Iris pigment epithelial cell (primary cell): ENCODE measurements at regions not wholly inside any gene's neighbourhood (a gene's known extent, or its start where the extent isn't known, plus 50 kb on each side); places are given as distances from the start of the nearest gene placed in this dataset.
A peak's percentile ranks its signal among the peaks of the same experiment; 100 is the strongest.
"Not testable (repeated sequence)": the region's sequence is repeated elsewhere in the genome, so short reads cannot be mapped to it uniquely, and the experiment has no call there.

Source experiments
- DNase-seq: peaks from one replicate; pipeline ENCODE4 v3.0.0-alpha.2; 2011; ENCODE audit warnings: low read depth

DNA sequence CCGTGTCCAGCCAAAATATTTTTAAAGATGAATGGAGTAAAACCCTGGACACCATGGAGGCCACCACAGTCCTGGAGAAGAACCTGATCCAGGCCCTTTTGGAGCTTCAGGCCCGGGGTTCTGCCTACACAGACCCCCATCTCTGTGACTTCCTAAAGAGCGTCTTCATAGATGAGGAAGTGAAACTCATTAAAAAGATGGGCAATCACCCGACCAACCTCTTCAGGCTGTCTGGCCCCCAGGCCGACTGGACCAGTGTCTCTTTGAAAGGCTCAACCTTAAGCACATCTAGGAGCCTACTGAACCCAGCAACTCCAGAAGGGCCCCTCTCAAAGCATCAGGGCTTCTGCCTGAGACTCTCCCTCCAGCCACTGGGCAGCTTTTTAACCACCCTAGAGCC, 107.9 kb upstream of the FAM174B start:
- no peak for DNase-seq

DNA sequence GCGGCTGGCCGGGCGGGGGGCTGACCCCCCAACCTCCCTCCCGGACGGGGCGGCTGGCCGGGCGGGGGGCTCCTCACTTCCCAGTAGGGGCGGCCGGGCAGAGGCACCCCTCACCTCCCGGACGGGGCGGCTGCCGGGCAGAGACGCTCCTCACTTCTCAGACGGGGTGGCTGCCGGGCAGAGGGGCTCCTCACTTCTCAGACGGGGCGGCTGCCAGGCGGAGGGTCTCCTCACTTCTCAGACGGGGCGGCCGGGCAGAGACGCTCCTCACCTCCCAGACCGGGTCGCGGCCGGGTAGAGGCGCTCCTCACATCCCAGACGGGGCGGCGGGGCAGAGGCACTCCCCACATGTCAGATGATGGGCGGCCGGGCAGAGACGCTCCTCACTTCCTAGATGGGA, 112.6 kb upstream of the FAM174B start:
- DNase-seq, result not testable (repeated sequence)

GRCh38 chr15:92770641-92771040, 115.1 kb upstream of the FAM174B start:
- DNase-seq, result no peak

DNA sequence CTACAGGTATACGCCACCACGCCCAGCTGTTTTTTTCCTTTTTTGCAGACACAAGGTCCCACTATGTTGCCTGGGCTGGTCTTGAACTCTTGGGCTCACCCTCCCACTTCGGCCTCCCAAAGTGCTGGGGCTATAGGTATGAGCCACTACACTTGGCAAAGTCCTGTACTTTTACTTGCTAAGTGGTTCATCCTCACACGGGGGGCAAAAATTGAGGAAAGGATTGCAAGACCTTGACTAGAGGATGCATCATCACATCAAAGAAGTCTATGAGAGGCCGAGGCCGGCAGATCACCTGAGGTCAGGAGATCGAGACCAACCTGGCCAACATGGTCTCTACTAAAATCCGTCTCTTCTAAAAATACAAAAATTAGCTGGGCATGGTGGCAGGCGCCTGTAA, 116.5 kb upstream of the FAM174B start:
- DNase-seq, result no peak

- DNase-seq, result no peak
Measured at GRCh38 chr15:92772626-92773244, 117.2 kb upstream of the FAM174B start.

- no peak for DNase-seq
Measured at GRCh38 chr15:92773340-92773739, 117.8 kb upstream of the FAM174B start.

- DNase-seq, result no peak
Measured at GRCh38 chr15:92779874-92780273, 120.2 kb upstream of the CHD2 start.

DNA sequence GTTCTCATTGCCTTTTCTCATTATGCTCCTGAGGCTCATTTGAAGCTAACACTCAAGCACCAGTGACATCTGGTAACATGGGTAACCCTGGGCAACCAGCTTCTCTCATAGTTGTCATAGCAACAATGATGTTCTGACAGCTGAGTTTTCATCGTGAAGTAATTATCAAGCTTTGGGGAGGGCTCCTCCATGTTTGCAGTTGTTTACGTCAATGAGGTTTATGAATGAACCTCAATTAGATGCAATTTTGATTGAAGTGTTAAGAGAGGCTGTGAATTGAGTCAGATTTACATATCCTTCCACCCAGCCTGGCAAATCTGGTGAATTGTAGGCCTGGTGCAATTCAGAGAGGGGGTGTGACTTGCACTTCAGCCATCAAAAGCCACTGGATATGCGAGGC, 119.3 kb upstream of the CHD2 start:
- no peak for DNase-seq

- DNase-seq, result no peak
Measured at GRCh38 chr15:92781925-92782453, 118.1 kb upstream of the CHD2 start.

GRCh38 chr15:92787116-92787515, 113.0 kb upstream of the CHD2 start:
- DNase-seq, result no peak

DNA sequence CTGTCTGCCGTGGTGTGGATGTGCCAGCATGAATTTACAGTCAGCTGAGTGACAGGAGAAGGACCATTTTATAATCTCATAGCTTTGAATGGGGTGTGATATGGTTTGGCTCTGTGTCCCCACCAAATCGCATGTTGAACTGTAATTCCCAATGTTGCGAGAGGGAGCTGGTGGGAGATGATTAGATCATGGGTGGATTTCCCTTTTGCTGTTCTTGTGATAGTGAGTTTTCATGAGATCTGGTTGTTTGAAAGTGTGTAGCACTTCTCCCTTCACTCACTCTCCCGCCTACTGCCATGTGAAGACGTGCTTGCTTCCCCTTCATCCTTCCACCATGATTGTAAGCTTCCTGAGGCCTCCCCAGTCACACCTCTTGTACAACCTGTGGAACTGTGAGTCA, 111.9 kb upstream of the CHD2 start:
- DNase-seq, result no peak

- DNase-seq, result not testable (repeated sequence)
Measured at GRCh38 chr15:92788793-92789192, 111.3 kb upstream of the CHD2 start.

DNA sequence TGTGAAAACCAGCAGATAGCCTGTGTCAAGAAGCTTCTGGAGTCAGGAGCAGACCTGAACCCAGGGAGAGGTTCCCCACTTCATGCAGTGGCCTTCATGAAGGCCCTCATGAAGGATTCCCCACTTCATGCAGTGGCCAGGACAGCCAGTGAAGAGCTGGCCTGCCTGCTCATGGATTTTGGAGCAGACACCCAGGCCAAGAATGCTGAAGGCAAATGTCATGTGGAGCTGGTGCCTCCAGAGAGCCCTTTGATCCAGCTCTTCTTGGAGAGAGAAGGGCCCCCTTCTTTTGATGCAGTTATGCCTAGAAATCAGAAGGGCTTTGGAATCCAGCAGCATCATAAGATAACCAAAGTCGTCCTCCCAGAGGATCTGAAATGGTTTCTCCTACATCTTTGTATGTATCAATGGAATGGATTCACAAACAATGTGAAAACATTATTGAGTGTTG, 103.9 kb upstream of the CHD2 start:
- DNase-seq, result no peak

DNA sequence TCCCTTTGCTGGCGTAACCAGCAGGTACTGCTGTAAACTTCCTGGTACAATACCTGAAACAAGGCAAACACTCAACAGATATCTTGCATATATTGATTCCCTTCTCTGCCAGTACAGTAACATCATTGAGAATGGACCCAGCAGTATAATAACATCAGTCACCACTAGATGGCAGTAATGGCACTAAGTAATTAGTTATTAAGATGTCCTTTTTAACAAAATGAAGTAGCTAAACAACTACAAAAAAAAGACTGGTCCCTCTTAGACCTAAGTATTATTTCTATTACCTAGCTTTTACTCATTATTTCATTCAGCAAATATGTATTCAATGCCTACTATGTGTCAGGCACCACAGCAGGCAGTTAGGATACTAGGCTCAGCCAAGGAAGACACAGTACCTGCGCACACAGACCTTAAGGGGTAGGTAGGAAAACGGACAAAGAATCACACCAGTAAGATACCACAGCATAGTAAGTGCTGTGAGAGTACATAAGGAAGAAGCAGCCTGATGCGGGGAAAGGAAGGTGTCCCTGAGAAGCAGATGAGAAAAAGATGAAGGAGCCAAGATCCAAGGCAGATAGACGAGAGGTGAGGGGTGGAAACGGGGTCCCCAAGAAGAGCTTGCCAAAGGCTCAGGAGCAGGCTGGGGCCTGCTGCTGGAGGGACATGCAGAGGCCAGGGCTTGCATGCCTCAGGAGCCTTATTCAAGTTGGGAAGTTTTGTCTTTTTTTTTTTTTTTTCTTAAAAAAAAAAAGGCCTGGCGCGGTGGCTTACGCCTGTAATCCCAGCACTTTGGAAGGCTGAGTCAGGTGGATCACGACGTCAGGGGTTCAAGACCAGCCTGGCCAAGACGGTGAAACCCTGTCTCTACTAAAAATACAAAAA, 102.7 kb upstream of the CHD2 start:
- DNase-seq, result peak; percentile 72

GRCh38 chr15:92800013-92800412, 100.1 kb upstream of the CHD2 start:
- no peak for DNase-seq

GRCh38 chr15:92800416-92801055, 99.6 kb upstream of the CHD2 start:
- DNase-seq, result not testable (repeated sequence)

DNA sequence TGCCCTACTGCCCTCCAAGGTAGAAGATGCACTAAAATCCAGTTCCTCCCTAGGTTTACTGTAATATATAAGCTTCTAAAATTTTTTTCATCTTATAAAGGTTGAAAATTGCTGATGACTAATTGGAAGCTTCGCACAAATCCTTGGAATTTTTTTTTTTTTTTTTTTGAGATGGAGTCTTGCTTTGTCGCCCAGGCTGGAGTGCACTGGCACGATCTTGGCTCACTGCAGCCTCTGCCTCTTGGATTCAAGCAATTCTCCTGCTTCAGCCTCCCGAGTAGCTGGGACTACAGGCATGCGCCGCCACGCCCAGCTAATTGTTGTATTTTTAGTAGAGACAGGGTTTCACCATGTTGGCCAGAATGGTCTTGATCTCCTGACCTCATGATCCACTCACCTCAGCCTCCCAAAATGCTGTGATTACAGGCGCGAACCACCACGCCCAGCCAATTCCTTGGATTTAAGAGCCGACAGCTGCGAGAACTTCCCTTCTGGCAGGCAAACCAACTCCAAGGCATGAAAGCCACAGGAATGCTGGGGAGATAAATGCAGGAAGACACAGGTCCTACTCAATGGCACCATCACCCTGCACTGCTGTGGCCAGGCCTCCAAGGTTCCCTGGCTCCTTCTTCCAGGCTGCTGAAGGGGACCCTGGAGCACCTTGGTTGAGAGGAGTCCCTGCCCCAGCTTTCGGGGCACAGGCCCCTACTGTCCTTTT, 98.9 kb upstream of the CHD2 start:
- DNase-seq, result peak; percentile 83

DNA sequence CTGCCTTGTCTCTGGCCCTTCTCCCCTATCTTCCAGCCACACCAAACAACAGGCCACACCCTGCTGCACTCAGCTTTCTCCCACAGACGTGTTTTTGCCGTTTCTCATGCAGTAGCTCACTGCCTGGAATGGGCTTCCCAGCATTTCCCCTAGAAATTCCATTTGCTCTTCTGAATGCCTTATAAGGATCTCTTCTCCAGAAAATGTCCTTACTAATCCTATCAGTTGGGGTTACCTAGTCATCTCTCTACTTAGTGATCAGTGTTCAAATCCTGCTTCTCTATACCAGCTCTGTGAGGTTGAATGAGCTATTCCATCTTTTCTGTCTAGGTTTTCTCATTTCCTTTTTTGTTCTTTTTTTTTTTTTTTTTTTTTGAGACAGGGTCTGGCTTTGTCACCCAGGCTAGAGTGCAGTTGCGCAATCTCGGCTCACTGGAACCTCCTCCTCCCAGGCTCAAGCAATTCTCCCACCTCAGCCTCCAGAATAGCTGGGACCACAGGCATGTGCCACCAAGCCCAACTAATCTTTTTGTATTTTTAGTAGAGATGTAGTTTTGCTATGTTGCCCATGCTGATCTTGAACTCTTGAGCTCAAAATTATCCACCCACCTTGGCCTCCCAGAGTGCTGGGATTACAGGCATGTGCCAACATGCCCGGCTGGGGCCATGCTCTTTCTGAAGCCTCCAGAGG, 98.2 kb upstream of the CHD2 start:
- DNase-seq, result peak; percentile 87

GRCh38 chr15:92803536-92803851, 96.6 kb upstream of the CHD2 start:
- DNase-seq, result no peak

DNA sequence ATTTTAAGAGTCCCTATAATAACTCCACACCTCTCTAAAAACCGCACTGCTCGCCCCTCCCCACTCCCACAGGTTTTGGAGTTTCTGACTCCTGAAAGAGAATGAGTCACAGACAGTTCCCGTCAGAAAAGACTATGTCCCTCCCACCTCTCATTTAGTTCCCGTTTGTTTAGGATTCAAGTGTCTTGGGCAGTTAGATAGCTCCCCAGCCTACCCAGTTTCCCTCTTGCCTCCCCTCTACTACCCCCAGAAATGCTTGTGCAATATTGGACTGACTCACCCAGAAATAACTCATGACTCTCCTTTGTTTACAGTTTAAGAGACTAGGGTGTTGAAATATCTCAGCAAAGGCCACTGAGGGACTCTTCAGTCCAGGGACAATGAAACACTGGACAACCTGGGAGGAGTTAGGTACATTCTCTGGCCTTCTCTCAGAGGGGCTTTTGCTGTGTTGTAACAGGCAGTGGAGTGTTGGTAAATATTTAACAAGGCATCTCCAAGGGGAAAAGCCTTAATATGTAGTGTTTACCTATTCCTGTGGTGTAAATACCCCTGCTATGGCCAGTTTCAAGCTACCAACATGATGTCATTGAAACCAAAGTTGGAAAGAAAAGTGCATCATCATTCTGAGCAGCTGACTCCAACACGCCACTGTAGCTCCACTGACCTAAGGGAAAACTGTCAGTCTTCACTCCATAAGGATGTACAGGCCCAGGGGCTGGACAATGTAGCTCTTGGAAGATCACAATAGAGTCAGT, 96.1 kb upstream of the CHD2 start:
- peak; percentile 100 for DNase-seq

GRCh38 chr15:92804610-92804936, 95.6 kb upstream of the CHD2 start:
- not testable (repeated sequence) for DNase-seq
